CD14-positive monocyte (primary cell): ENCODE measurements at regions not wholly inside any gene's neighbourhood (a gene's known extent, or its start where the extent isn't known, plus 50 kb on each side); places are given as distances from the start of the nearest gene placed in this dataset.

Experiments used
- DNase-seq, 3 donors: peaks; one replicate each; pipeline ENCODE4 v3.0.0-alpha.2; 2011 to 2022
- H2AFZ ChIP-seq: 2 replicates; pipeline ENCODE4 v1.6.0; 2012; ENCODE audit warnings: mild to moderate bottlenecking, low read depth, low read length, inconsistent platforms; ENCODE audit not compliant: insufficient read depth, poor library complexity, severe bottlenecking
- H3K27ac ChIP-seq, 2 donors: 1 replicate in 1 of 2; 2 replicates in 1 of 2; pipeline ENCODE4 v1.5.1; 2012 to 2013; ENCODE audit warnings: low read length in 2 of 2, control low read depth in 1 of 2, inconsistent platforms in 1 of 2, low read depth in 1 of 2, mild to moderate bottlenecking in 1 of 2
- H3K27me3 ChIP-seq, 2 donors: one replicate each; pipeline versions ENCODE4 v1.6.0 to v1.6.1; 2011 to 2013; ENCODE audit warnings: low read length in 2 of 2; ENCODE audit not compliant: control insufficient read depth in 2 of 2, insufficient read depth in 2 of 2
- H3K36me3 ChIP-seq, 2 donors: replicated peaks in 1 of 2; 1 replicate in 1 of 2; 2 replicates in 1 of 2; pipeline versions ENCODE4 v1.5.1 to v1.6.1; 2012 to 2013; ENCODE audit warnings: low read length in 2 of 2, control low read depth in 1 of 2, inconsistent platforms in 1 of 2, mild to moderate bottlenecking in 1 of 2; ENCODE audit not compliant: insufficient read depth in 2 of 2, control insufficient read depth in 1 of 2
- H3K4me1 ChIP-seq, 2 donors: 1 replicate in 1 of 2; 2 replicates in 1 of 2; pipeline versions ENCODE4 v1.5.1 to v1.6.1; 2012 to 2013; ENCODE audit warnings: low read length in 2 of 2, control low read depth in 1 of 2, inconsistent platforms in 1 of 2, mild to moderate bottlenecking in 1 of 2, moderate library complexity in 1 of 2; ENCODE audit not compliant: insufficient read depth in 2 of 2, control insufficient read depth in 1 of 2
- H3K4me2 ChIP-seq: replicated peaks from 2 replicates; pipeline ENCODE3; 2012; ENCODE audit warnings: low read length, moderate library complexity, mild to moderate bottlenecking; ENCODE audit not compliant: poor library complexity, severe bottlenecking; ENCODE audit errors: extremely low read depth
- H3K4me3 ChIP-seq, 3 experiments: fragments of 200-600 bp in 1 of 3; sonication (generic) in 1 of 3; replicated peaks in 1 of 3; 1 replicate in 2 of 3; 2 replicates in 1 of 3; pipeline ENCODE4 v1.5.1; 2011 to 2013; ENCODE audit warnings: low read length in 3 of 3, mild to moderate bottlenecking in 3 of 3, control low read depth in 2 of 3, low read depth in 2 of 3, inconsistent platforms in 1 of 3, moderate library complexity in 1 of 3
- H3K79me2 ChIP-seq: 2 replicates; pipeline ENCODE4 v1.6.0; 2012; ENCODE audit warnings: mild to moderate bottlenecking, control low read depth, inconsistent platforms, low read length, moderate library complexity; ENCODE audit not compliant: insufficient read depth
- H3K9ac ChIP-seq: 2 replicates; pipeline ENCODE4 v1.6.0; 2017; ENCODE audit warnings: low read length, mild to moderate bottlenecking; ENCODE audit not compliant: insufficient read depth, poor library complexity, severe bottlenecking
- H3K9me3 ChIP-seq, 2 donors: replicated peaks in 1 of 2; 1 replicate in 1 of 2; 2 replicates in 1 of 2; pipeline versions ENCODE4 v1.5.1 to v1.6.1; 2012 to 2013; ENCODE audit warnings: low read length in 2 of 2, control low read depth in 1 of 2; ENCODE audit not compliant: control insufficient read depth in 1 of 2, insufficient read depth in 1 of 2
- H4K20me1 ChIP-seq: 2 replicates; pipeline ENCODE4 v1.6.0; 2012; ENCODE audit warnings: mild to moderate bottlenecking, low read length, control low read depth, moderate library complexity; ENCODE audit not compliant: insufficient read depth
- H3K27ac Mint-ChIP-seq, 7 donors: one replicate each; pipeline ENCODE4 v1.8.0; 2020; ENCODE audit warnings: mild to moderate bottlenecking in 7 of 7, mixed read lengths in 7 of 7, moderate library complexity in 6 of 7, inconsistent platforms in 2 of 7
- H3K27me3 Mint-ChIP-seq, 3 donors: one replicate each; pipeline ENCODE4 v1.8.0; 2021 to 2022; ENCODE audit warnings: low read depth in 3 of 3, mild to moderate bottlenecking in 3 of 3, mixed read lengths in 3 of 3, moderate library complexity in 3 of 3, inconsistent platforms in 1 of 3
- H3K36me3 Mint-ChIP-seq, 2 donors: one replicate each; pipeline ENCODE4 v1.8.0; 2020; ENCODE audit warnings: mixed read lengths in 2 of 2, inconsistent platforms in 1 of 2, mild to moderate bottlenecking in 1 of 2
- H3K4me1 Mint-ChIP-seq: one replicate; pipeline ENCODE4 v1.8.0; 2020; ENCODE audit warnings: mild to moderate bottlenecking, mixed read lengths
- H3K4me3 Mint-ChIP-seq, 2 donors: one replicate each; pipeline ENCODE4 v1.8.0; 2020; ENCODE audit warnings: mild to moderate bottlenecking in 2 of 2, mixed read lengths in 2 of 2, moderate library complexity in 1 of 2
- H3K9me3 Mint-ChIP-seq, 7 donors: one replicate each; pipeline ENCODE4 v1.8.0; 2020 to 2022; ENCODE audit warnings: mixed read lengths in 7 of 7, mild to moderate bottlenecking in 6 of 7, moderate library complexity in 6 of 7, inconsistent platforms in 2 of 7
- CTCF ChIP-seq: fragments of 200-600 bp; IDR thresholded peaks from one replicate; pipeline ENCODE4 v1.8.0; 2022; ENCODE audit warnings: antibody characterized with exemption, mild to moderate bottlenecking
- WGBS: methylation state at CpG from one replicate; pipeline ENCODE4 v1.1.5; 2013; ENCODE audit warnings: missing lambda C conversion rate; ENCODE audit not compliant: insufficient coverage; 5-methylcytosine and 5-hydroxymethylcytosine counted together
- intact Hi-C, 2 donors: fragments of 100-400 bp; cut with micrococcal nuclease; formaldehyde crosslinking; loops; one replicate each; pipeline versions ENCODE4 v1.15.0 to v1.15.1; 2023

GRCh38 chr21:16773206-16773605 is 739.6 kb upstream of the CXADR start:
- no peaks in the 10 kb centered on the region for H3K27me3 Mint-ChIP-seq
- H3K27ac Mint-ChIP-seq: no peak overlapping the region
- no peak overlapping the region for H3K9ac ChIP-seq
- H3K79me2 ChIP-seq: no peaks in the 10 kb centered on the region
- no peaks in the 10 kb centered on the region for H3K4me1 Mint-ChIP-seq
- no peaks in the 10 kb centered on the region for H4K20me1 ChIP-seq
- no peak overlapping the region for H3K27ac ChIP-seq
- intact Hi-C loops: no loop called here
- no CpG with 5 or more reads among the region's 1 CpG for WGBS
- no peaks in the 10 kb centered on the region for H3K27me3 ChIP-seq
- DNase-seq: no peak
- no peaks in the 10 kb centered on the region for H3K4me1 ChIP-seq
- H3K36me3 ChIP-seq: no peaks in the 10 kb centered on the region
- H2AFZ ChIP-seq: no peak overlapping the region
- no peak for TF ChIP-seq CTCF
- H3K9me3 ChIP-seq: peaks cover 6 to 12% of the 10 kb centered on the region in 2 donors
- no peak overlapping the region for H3K4me3 Mint-ChIP-seq
- no peak overlapping the region for H3K4me2 ChIP-seq
- no peaks in the 10 kb centered on the region for H3K36me3 Mint-ChIP-seq
- no peak overlapping the region for H3K4me3 ChIP-seq
- peaks cover 0 to 5% (median 3%) of the 10 kb centered on the region in 7 donors for H3K9me3 Mint-ChIP-seq

- H3K27ac ChIP-seq: no peak overlapping the region
- Mint-ChIP-seq H3K4me3 (no peak overlapping the region), H3K27me3 (no peaks in the 10 kb centered on the region), H3K27ac (no peak overlapping the region), H3K4me1 (no peaks in the 10 kb centered on the region), H3K9me3 (peaks cover 0 to 6% (median 5%) of the 10 kb centered on the region in 7 donors), H3K36me3 (no peaks in the 10 kb centered on the region)
- H3K9me3 ChIP-seq: peaks cover 9% of the 10 kb centered on the region in 2 donors
- WGBS: 74% methylated on average over 3 of the region's 5 CpGs
- intact Hi-C loops: no loop called here
- H3K27me3 ChIP-seq: no peaks in the 10 kb centered on the region
- no peaks in the 10 kb centered on the region for H3K36me3 ChIP-seq
- DNase-seq: no peak
- H3K4me1 ChIP-seq: no peaks in the 10 kb centered on the region
- no peak overlapping the region for H3K4me2 ChIP-seq
- H3K4me3 ChIP-seq: no peak overlapping the region
- TF ChIP-seq CTCF: no peak
- no peaks in the 10 kb centered on the region for H4K20me1 ChIP-seq
- no peaks in the 10 kb centered on the region for H3K79me2 ChIP-seq
- H3K9ac ChIP-seq: no peak overlapping the region
- no peak overlapping the region for H2AFZ ChIP-seq
These were observed 737.8 kb upstream of the CXADR start for GRCh38 chr21:16775076-16775475.
